ENCODE measurements at regions not wholly inside any gene's neighbourhood (a gene's known extent, or its start where the extent isn't known, plus 50 kb on each side); places are given as distances from the start of the nearest gene placed in this dataset.

- DNase-seq, result no peak
- H3K27me3 ChIP-seq, result no peaks in the 10 kb centered on the region
- no peak overlapping the region for H3K4me3 ChIP-seq
- no peaks in the 10 kb centered on the region for H3K36me3 ChIP-seq (ENCODE audit: low read depth, missing control alignments)
- WGBS, 2 donors, result 47 to 71% methylated on average over 6 of the region's 6 CpGs
- intact Hi-C loops (cut with DNase I; ENCODE audit: low total_unique reads), result no loop called here
- no peaks in the 10 kb centered on the region for H3K9me3 ChIP-seq
- no peak overlapping the region for H3K27ac ChIP-seq
- no peaks in the 10 kb centered on the region for H3K4me1 ChIP-seq
- no peak for TF ChIP-seq POLR2A (IDR thresholded peaks at IDR 0.05)
- no peak for TF ChIP-seq CTCF (IDR thresholded peaks at IDR 0.05)
Observed at GRCh38 chr17:45664921-45665320, 119.2 kb upstream of the CRHR1 start.

- Histone ChIP-seq H3K36me3 (ENCODE audit: low read depth, missing control alignments) (no peaks in the 10 kb centered on the region), H3K9me3 (no peaks in the 10 kb centered on the region), H3K27me3 (no peaks in the 10 kb centered on the region), H3K4me1 (no peaks in the 10 kb centered on the region), H3K4me3 (no peak overlapping the region), H3K27ac (no peak overlapping the region)
- TF ChIP-seq POLR2A (IDR thresholded peaks at IDR 0.05) (no peak), CTCF (IDR thresholded peaks at IDR 0.05) (no peak)
- 85 to 90% methylated on average over 3 of the region's 3 CpGs for WGBS, 2 donors
- no peak for DNase-seq
- intact Hi-C loops (cut with DNase I; ENCODE audit: low total_unique reads), result no loop called here
Observed at GRCh38 chr17:45666046-45666600, 118.0 kb upstream of the CRHR1 start.

GRCh38 chr17:45666641-45667040 is 117.5 kb upstream of the CRHR1 start:
- no peaks in the 10 kb centered on the region for H3K36me3 ChIP-seq (ENCODE audit: low read depth, missing control alignments)
- no peaks in the 10 kb centered on the region for H3K9me3 ChIP-seq
- 86 to 87% methylated on average over 5 of the region's 5 CpGs for WGBS, 2 donors
- DNase-seq, result no peak
- no peaks in the 10 kb centered on the region for H3K4me1 ChIP-seq
- no peaks in the 10 kb centered on the region for H3K27me3 ChIP-seq
- no peak overlapping the region for H3K4me3 ChIP-seq
- intact Hi-C loops (cut with DNase I; ENCODE audit: low total_unique reads), result no loop called here
- H3K27ac ChIP-seq, result no peak overlapping the region
- no peak for TF ChIP-seq CTCF (IDR thresholded peaks at IDR 0.05)
- TF ChIP-seq POLR2A (IDR thresholded peaks at IDR 0.05), result no peak

GRCh38 chr17:45667591-45668171 is 116.4 kb upstream of the CRHR1 start:
- H3K4me1 ChIP-seq, result no peaks in the 10 kb centered on the region
- 61 to 80% methylated on average over 6 of the region's 6 CpGs for WGBS, 2 donors
- H3K9me3 ChIP-seq, result no peaks in the 10 kb centered on the region
- no peaks in the 10 kb centered on the region for H3K36me3 ChIP-seq (ENCODE audit: low read depth, missing control alignments)
- H3K27me3 ChIP-seq, result no peaks in the 10 kb centered on the region
- TF ChIP-seq CTCF (IDR thresholded peaks at IDR 0.05) (no peak), POLR2A (IDR thresholded peaks at IDR 0.05) (no peak)
- DNase-seq, result no peak
- intact Hi-C loops (cut with DNase I; ENCODE audit: low total_unique reads), result no loop called here
- no peak overlapping the region for H3K27ac ChIP-seq
- H3K4me3 ChIP-seq, result no peak overlapping the region

- 86 to 89% methylated on average over 4 of the region's 4 CpGs for WGBS, 2 donors
- Histone ChIP-seq H3K9me3 (no peaks in the 10 kb centered on the region), H3K27ac (no peak overlapping the region), H3K36me3 (ENCODE audit: low read depth, missing control alignments) (no peaks in the 10 kb centered on the region), H3K27me3 (no peaks in the 10 kb centered on the region), H3K4me1 (no peaks in the 10 kb centered on the region), H3K4me3 (no peak overlapping the region)
- no peak for DNase-seq
- intact Hi-C loops (cut with DNase I; ENCODE audit: low total_unique reads), result no loop called here
- TF ChIP-seq CTCF (IDR thresholded peaks at IDR 0.05) (no peak), POLR2A (IDR thresholded peaks at IDR 0.05) (no peak)
Observed at GRCh38 chr17:45668316-45668715, 115.8 kb upstream of the CRHR1 start.

Measured in testis (tissue), 2 donors.